Colonic mucosa (tissue), 4 donors: ENCODE measurements at regions not wholly inside any gene's neighbourhood (a gene's known extent, or its start where the extent isn't known, plus 50 kb on each side); places are given as distances from the start of the nearest gene placed in this dataset.

Experiments
- DNase-seq: peaks from one replicate; pipeline ENCODE4 v3.0.0-alpha.2; 2020
- H3K27ac ChIP-seq: fragments of 200-600 bp; one replicate; pipeline ENCODE4 v1.8.0; 2021
- H3K27me3 ChIP-seq: fragments of 200-600 bp; one replicate; pipeline ENCODE4 v1.8.0; 2021
- H3K36me3 ChIP-seq: fragments of 200-600 bp; one replicate; pipeline ENCODE4 v1.8.0; 2021
- H3K4me1 ChIP-seq: fragments of 200-600 bp; one replicate; pipeline ENCODE4 v1.8.0; 2021; ENCODE audit warnings: mild to moderate bottlenecking
- H3K4me3 ChIP-seq: fragments of 200-600 bp; one replicate; pipeline ENCODE4 v1.8.0; 2021
- H3K9ac ChIP-seq, 2 donors: one replicate each; pipeline ENCODE4 v1.7.0; 2013; ENCODE audit warnings: control low read depth in 2 of 2, low read depth in 2 of 2, low read length in 2 of 2
- H3K9me3 ChIP-seq: fragments of 200-600 bp; one replicate; pipeline ENCODE4 v1.8.0; 2021
- CTCF ChIP-seq: fragments of 200-600 bp; IDR thresholded peaks from one replicate; pipeline ENCODE4 v1.8.0; 2022; ENCODE audit warnings: antibody characterized with exemption, mild to moderate bottlenecking
- intact Hi-C: fragments of 100-400 bp; cut with DNase I; formaldehyde crosslinking; loops from one replicate; pipeline ENCODE4 v1.14.1; 2022
- donor health status: healthy.
- donor health status: DM: no; HTN: no; CAD: no.
- donor health status: DM: no; HTN: no; CAD: no.

GRCh38 chr1:99361406-99361805, 97.1 kb downstream of the PLPPR4 start:
- Histone ChIP-seq H3K36me3 (no peaks in the 10 kb centered on the region), H3K4me3 (no peak overlapping the region), H3K27me3 (no peaks in the 10 kb centered on the region), H3K27ac (no peak overlapping the region), H3K9me3 (no peaks in the 10 kb centered on the region), H3K4me1 (no peaks in the 10 kb centered on the region), H3K9ac (no peak overlapping the region)
- no peak for DNase-seq
- intact Hi-C loops, result no loop called here
- no peak for TF ChIP-seq CTCF

GRCh38 chr1:99363531-99363930, 99.2 kb downstream of the PLPPR4 start:
- H3K27me3 ChIP-seq, result no peaks in the 10 kb centered on the region
- H3K36me3 ChIP-seq, result no peaks in the 10 kb centered on the region
- H3K9me3 ChIP-seq, result no peaks in the 10 kb centered on the region
- intact Hi-C loops, result no loop called here
- TF ChIP-seq CTCF, result no peak
- no peaks in the 10 kb centered on the region for H3K4me1 ChIP-seq
- DNase-seq, result no peak
- no peak overlapping the region for H3K9ac ChIP-seq
- H3K27ac ChIP-seq, result no peak overlapping the region
- H3K4me3 ChIP-seq, result no peak overlapping the region

GRCh38 chr1:99365141-99365540, 100.8 kb downstream of the PLPPR4 start:
- H3K4me1 ChIP-seq, result no peaks in the 10 kb centered on the region
- H3K27me3 ChIP-seq, result no peaks in the 10 kb centered on the region
- TF ChIP-seq CTCF, result no peak
- intact Hi-C loops, result no loop called here
- no peaks in the 10 kb centered on the region for H3K9me3 ChIP-seq
- no peaks in the 10 kb centered on the region for H3K36me3 ChIP-seq
- H3K27ac ChIP-seq, result no peak overlapping the region
- H3K9ac ChIP-seq, result no peak overlapping the region
- no peak for DNase-seq
- no peak overlapping the region for H3K4me3 ChIP-seq

- no peaks in the 10 kb centered on the region for H3K9me3 ChIP-seq
- H3K27me3 ChIP-seq, result no peaks in the 10 kb centered on the region
- no peak overlapping the region for H3K4me3 ChIP-seq
- H3K36me3 ChIP-seq, result no peaks in the 10 kb centered on the region
- DNase-seq, result no peak
- no peak overlapping the region for H3K9ac ChIP-seq
- no peak for TF ChIP-seq CTCF
- H3K4me1 ChIP-seq, result no peaks in the 10 kb centered on the region
- intact Hi-C loops, result no loop called here
- H3K27ac ChIP-seq, result no peak overlapping the region
These were observed 101.3 kb downstream of the PLPPR4 start for GRCh38 chr1:99365545-99365944.

GRCh38 chr1:99369154-99369553, 104.9 kb downstream of the PLPPR4 start:
- intact Hi-C loops, result no loop called here
- no peak for DNase-seq

More at GRCh38 chr1:99369154-99369553, 104.9 kb downstream of the PLPPR4 start:
- H3K4me3 ChIP-seq, result no peak overlapping the region
- H3K27me3 ChIP-seq, result no peaks in the 10 kb centered on the region
- H3K27ac ChIP-seq, result no peak overlapping the region
- H3K4me1 ChIP-seq, result no peaks in the 10 kb centered on the region
- H3K9ac ChIP-seq, result no peak overlapping the region
- H3K36me3 ChIP-seq, result no peaks in the 10 kb centered on the region
- H3K9me3 ChIP-seq, result no peaks in the 10 kb centered on the region
- no peak for TF ChIP-seq CTCF
